ENCODE measurements at regions not wholly inside any gene's neighbourhood (a gene's known extent, or its start where the extent isn't known, plus 50 kb on each side); places are given as distances from the start of the nearest gene placed in this dataset.

DNA sequence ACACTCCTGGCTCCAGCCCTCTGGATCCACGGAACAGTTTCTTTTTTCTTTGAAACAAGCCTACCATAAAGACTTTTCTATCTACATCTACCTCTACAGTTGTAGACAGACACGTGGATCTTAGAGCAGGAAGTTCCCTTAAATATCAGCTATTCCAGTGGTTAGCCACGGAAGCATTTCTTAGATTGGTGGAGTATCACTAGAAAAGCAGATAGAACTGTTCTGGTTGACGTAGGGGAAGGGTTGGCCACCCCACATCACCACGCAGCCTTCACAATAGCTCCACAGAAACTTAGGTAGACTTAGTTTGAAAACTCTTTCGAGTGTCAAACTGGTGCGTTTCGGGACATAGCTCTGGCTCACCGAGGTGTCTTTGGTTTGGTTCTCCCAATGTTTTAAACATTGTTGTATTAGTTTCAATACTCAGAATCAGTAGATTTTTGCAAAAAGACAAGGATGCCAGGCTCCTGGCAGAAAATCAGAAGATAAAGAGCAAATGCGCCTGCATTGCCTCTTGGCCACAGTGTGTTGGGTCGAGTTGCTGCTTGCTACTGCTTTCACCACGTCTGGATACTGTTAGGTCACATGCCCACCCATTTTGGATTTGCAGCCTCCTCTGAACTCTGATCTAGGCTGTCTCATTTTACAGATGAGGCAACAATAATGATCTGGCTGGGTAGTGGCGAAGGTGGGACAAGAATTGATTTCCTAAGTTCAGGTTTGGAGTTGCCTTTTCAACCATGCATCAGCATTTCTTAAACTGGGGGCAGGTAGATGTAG, 71.5 kb upstream of the DTNBP1 start (continued):
- TF ChIP-seq, protein P1, sequence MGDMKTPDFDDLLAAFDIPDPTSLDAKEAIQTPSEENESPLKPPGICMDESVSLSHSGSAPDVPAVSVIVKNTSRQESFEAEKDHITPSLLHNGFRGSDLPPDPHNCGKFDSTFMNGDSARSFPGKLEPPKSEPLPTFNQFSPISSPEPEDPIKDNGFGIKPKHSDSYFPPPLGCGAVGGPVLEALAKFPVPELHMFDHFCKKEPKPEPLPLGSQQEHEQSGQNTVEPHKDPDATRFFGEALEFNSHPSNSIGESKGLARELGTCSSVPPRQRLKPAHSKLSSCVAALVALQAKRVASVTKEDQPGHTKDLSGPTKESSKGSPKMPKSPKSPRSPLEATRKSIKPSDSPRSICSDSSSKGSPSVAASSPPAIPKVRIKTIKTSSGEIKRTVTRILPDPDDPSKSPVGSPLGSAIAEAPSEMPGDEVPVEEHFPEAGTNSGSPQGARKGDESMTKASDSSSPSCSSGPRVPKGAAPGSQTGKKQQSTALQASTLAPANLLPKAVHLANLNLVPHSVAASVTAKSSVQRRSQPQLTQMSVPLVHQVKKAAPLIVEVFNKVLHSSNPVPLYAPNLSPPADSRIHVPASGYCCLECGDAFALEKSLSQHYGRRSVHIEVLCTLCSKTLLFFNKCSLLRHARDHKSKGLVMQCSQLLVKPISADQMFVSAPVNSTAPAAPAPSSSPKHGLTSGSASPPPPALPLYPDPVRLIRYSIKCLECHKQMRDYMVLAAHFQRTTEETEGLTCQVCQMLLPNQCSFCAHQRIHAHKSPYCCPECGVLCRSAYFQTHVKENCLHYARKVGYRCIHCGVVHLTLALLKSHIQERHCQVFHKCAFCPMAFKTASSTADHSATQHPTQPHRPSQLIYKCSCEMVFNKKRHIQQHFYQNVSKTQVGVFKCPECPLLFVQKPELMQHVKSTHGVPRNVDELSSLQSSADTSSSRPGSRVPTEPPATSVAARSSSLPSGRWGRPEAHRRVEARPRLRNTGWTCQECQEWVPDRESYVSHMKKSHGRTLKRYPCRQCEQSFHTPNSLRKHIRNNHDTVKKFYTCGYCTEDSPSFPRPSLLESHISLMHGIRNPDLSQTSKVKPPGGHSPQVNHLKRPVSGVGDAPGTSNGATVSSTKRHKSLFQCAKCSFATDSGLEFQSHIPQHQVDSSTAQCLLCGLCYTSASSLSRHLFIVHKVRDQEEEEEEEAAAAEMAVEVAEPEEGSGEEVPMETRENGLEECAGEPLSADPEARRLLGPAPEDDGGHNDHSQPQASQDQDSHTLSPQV (IDR thresholded peaks at IDR 0.05), result no peak

- POLR2A ChIA-PET, result interaction anchor here (1.5 kb wide), 1 partner anchor 175 kb away, joined by 4 read pairs; no protein-coding TSS in a partner anchor
- Histone ChIP-seq H3K4me2 (ENCODE audit: control insufficient read depth, insufficient read depth) (no peak overlapping the region), H3K27ac (ENCODE audit: control insufficient read depth, insufficient read depth) (no peak overlapping the region), H2AFZ (ENCODE audit: control insufficient read depth, low read depth, low read length) (no peak overlapping the region), H3K27me3 (replicated peaks in 1 of 2; ENCODE audit: control insufficient read depth in 2 of 2, insufficient read depth in 2 of 2, low read length in 1 of 2) (no peaks in the 10 kb centered on the region), H3K4me3 (no peak overlapping the region), H4K20me1 (ENCODE audit: control insufficient read depth, insufficient read depth) (no peaks in the 10 kb centered on the region), H3K79me2 (ENCODE audit: control insufficient read depth, insufficient read depth, low read length) (no peaks in the 10 kb centered on the region), H3K9me3 (replicated peaks; ENCODE audit: control insufficient read depth, insufficient read depth, low read length) (no peaks in the 10 kb centered on the region), H3K36me3 (ENCODE audit: control insufficient read depth in 2 of 2, insufficient read depth in 2 of 2, low read length in 1 of 2) (no peaks in the 10 kb centered on the region), H3K9ac (ENCODE audit: control insufficient read depth, insufficient read depth, low read length) (no peak overlapping the region), H3K4me1 (ENCODE audit: control insufficient read depth, insufficient read depth, low read length) (no peaks in the 10 kb centered on the region)
- CTCF ChIA-PET, result interaction anchor here (1.4 to 2.2 kb wide), 3 partner anchors 8 to 170 kb away, joined by 3 to 8 read pairs (median 8); no protein-coding TSS in a partner anchor
- FAIRE-seq (no peak), DNase-seq (ENCODE audit: low read depth, low spot score) (no peak), ATAC-seq (no peak)
- SMC1A ChIA-PET (ENCODE audit: uncharacterized antibody, unreplicated experiment), result interaction anchor here (0.6 to 6.9 kb wide), 14 partner anchors 9 to 268 kb away, joined by 3 to 72 read pairs (median 4); no protein-coding TSS in a partner anchor
- BruUV-seq (replicated peaks), result no TSS peak
- RAD21 ChIA-PET (ENCODE audit: unreplicated experiment), result interaction anchor here (1.0 to 2.7 kb wide), 5 partner anchors 35 to 224 kb away, joined by 3 to 13 read pairs (median 9); no protein-coding TSS in a partner anchor
- intact Hi-C loops (cut with micrococcal nuclease; ENCODE audit: unreplicated experiment) (no loop called here), in situ Hi-C loops (cut with MboI) (no loop called here)
- WGBS (ENCODE audit: insufficient coverage, insufficient replicate concordance, low lambda C conversion rate, missing lambda C conversion rate), result 50% methylated on average over 4 of the region's 4 CpGs
- TF ChIP-seq, protein P2, sequence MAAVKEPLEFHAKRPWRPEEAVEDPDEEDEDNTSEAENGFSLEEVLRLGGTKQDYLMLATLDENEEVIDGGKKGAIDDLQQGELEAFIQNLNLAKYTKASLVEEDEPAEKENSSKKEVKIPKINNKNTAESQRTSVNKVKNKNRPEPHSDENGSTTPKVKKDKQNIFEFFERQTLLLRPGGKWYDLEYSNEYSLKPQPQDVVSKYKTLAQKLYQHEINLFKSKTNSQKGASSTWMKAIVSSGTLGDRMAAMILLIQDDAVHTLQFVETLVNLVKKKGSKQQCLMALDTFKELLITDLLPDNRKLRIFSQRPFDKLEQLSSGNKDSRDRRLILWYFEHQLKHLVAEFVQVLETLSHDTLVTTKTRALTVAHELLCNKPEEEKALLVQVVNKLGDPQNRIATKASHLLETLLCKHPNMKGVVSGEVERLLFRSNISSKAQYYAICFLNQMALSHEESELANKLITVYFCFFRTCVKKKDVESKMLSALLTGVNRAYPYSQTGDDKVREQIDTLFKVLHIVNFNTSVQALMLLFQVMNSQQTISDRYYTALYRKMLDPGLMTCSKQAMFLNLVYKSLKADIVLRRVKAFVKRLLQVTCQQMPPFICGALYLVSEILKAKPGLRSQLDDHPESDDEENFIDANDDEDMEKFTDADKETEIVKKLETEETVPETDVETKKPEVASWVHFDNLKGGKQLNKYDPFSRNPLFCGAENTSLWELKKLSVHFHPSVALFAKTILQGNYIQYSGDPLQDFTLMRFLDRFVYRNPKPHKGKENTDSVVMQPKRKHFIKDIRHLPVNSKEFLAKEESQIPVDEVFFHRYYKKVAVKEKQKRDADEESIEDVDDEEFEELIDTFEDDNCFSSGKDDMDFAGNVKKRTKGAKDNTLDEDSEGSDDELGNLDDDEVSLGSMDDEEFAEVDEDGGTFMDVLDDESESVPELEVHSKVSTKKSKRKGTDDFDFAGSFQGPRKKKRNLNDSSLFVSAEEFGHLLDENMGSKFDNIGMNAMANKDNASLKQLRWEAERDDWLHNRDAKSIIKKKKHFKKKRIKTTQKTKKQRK (IDR thresholded peaks at IDR 0.05; ENCODE audit: low read depth, low read length), result no peak
- no peak for TF ChIP-seq EGR1 (IDR thresholded peaks at IDR 0.05; ENCODE audit: borderline replicate concordance in 1 of 2, low read depth in 2 of 2, low read length in 2 of 2)
- no peak for TF ChIP-seq SREBF2 (IDR thresholded peaks at IDR 0.05; ENCODE audit: low read length)
- no peak for TF ChIP-seq KDM1A (IDR thresholded peaks at IDR 0.05; ENCODE audit: borderline replicate concordance)
- no peak for TF ChIP-seq ZBED1 (IDR thresholded peaks at IDR 0.05; ENCODE audit: borderline replicate concordance)
- TF ChIP-seq, protein P3, sequence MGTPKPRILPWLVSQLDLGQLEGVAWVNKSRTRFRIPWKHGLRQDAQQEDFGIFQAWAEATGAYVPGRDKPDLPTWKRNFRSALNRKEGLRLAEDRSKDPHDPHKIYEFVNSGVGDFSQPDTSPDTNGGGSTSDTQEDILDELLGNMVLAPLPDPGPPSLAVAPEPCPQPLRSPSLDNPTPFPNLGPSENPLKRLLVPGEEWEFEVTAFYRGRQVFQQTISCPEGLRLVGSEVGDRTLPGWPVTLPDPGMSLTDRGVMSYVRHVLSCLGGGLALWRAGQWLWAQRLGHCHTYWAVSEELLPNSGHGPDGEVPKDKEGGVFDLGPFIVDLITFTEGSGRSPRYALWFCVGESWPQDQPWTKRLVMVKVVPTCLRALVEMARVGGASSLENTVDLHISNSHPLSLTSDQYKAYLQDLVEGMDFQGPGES (IDR thresholded peaks at IDR 0.05), result no peak
- no peak for TF ChIP-seq ETV6 (conservative IDR thresholded peaks at IDR 0.05 in 1 of 2, IDR thresholded peaks at IDR 0.05 in 1 of 2; ENCODE audit: borderline replicate concordance in 1 of 2, low read depth in 1 of 2)
- no peak for TF ChIP-seq DPF2 (IDR thresholded peaks at IDR 0.05)
- TF ChIP-seq CBFB (IDR thresholded peaks at IDR 0.05; ENCODE audit: low read depth), result no peak
- TF ChIP-seq FOXK2 (IDR thresholded peaks at IDR 0.05), result no peak
- no peak for TF ChIP-seq SMC3 (IDR thresholded peaks at IDR 0.05; ENCODE audit: borderline replicate concordance, low read length)
Measured at GRCh38 chr6:15730922-15731321, 68.1 kb upstream of the DTNBP1 start.

Data from GM12878 (cell line).